NCI-H2227 (cell line): ENCODE measurements at regions not wholly inside any gene's neighbourhood (a gene's known extent, or its start where the extent isn't known, plus 50 kb on each side); places are given as distances from the start of the nearest gene placed in this dataset.

Experiments used
- DNase-seq: peaks from one replicate; lab custom pipeline; 2025; ENCODE audit not compliant: unreplicated experiment; lab: John Stamatoyannopoulos, UW

- DNase-seq: no peak
Measured at GRCh38 chr12:85669911-85670310, 166.3 kb downstream of the RASSF9 start.

- DNase-seq: no peak
Measured at GRCh38 chr12:85672436-85672835, 163.8 kb downstream of the RASSF9 start.

GRCh38 chr12:85673921-85674420, 162.2 kb downstream of the RASSF9 start:
- DNase-seq: no peak

DNA sequence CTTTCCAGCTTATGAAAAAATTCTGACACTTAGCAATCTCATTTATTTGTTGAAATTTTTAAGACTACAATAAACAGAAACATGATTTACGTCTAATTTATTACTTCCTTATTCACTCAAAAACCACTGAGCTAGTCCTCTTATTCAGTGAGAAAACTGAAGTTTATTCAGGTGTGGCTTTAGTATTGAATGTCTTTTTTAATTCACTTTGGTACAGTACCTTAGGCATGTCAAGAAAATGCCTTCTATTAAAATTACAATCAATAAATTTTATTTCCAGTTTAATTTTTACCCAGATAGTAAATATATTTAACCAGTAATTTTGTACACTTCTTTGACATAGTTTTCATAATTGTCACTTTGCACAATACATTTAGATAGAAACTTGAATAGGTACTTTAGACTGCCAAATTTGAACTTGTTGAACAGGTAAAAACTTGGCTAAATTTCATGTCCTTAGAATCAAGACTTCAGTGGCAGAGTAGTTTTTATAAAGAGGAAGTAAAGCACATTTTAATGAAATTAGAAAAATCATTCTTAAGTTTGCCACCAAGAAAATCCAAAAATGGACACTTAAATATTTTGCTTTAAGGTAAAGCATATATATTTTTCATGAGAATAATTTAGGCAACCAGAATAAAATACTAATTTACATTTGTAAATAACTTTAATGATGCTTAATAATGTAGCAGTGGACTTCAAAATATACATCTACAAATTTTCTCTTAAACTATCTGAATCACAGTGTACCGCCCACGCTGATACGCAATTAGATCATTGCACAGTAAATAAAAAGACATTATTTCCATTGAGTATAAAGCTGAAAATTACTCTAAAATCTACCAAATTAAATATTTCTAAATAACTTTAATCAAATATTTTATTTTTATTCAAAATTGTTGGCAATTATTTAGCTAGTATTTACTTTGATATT, 159.1 kb downstream of the RASSF9 start:
- DNase-seq: no peak

- DNase-seq: no peak
Measured at GRCh38 chr12:85679296-85679695, 156.9 kb downstream of the RASSF9 start.

GRCh38 chr12:85680881-85681280, 155.3 kb downstream of the RASSF9 start:
- DNase-seq: no peak

DNA sequence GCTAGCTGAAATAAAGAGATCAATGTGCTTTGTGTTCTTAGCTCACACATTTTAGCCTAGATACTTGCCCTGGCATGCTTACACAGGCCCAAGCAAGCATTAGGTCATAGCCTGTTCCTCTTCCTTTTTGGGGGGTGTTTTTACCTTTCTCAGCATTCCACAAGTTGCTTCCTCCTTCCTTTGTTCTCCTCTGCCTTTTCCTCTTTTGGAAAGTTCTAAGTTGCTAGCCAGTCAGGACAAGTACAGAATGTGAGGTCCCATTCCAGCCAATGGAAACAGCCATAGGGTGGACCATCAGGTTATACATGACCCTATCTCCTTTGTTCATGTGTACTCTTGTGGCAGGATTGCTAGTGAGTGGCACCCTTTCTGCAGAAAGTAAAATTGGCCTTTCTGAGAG, 154.9 kb downstream of the RASSF9 start:
- DNase-seq: no peak

DNA sequence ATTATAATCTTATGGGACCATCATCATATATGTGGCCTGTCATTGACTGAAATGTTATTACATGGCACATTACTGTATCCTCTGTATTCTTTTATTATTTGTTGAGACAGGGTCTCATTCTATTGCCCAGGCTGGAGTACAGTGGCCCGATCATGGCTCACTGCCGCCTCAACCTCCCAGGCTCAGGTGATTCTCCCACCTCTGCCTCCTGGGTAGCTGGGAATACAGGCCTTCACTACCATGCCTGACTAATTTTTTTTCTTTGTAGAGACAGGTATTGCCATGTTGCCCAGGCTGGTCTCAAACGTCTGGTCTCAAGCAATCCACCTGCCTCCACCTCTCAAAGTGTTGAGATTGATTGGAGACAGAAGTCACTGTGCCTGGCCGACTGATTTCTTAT, 153.2 kb downstream of the RASSF9 start:
- no peak for DNase-seq

GRCh38 chr12:85688837-85689236, 147.4 kb downstream of the RASSF9 start:
- DNase-seq: no peak

DNA sequence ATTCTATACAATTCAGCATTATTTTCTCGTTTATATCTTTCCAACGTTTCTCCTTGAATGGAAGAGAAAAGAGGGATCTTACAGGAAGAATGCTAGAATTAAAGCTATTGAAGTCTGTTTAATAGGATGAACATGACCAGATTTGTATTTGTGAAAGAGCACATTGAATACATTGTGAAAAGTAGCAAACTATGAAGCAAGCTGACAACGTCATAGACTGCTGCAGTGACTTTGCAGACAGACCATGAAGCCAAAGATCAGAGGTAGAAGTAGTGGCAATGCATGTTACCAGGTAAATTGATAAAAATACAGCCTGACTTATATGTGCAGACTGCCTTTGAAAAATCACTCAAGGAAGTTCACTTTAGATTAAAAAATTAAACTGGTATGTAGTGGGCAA, 146.1 kb downstream of the RASSF9 start:
- no peak for DNase-seq

GRCh38 chr12:85693093-85693665, 143.0 kb downstream of the RASSF9 start:
- no peak for DNase-seq

DNA sequence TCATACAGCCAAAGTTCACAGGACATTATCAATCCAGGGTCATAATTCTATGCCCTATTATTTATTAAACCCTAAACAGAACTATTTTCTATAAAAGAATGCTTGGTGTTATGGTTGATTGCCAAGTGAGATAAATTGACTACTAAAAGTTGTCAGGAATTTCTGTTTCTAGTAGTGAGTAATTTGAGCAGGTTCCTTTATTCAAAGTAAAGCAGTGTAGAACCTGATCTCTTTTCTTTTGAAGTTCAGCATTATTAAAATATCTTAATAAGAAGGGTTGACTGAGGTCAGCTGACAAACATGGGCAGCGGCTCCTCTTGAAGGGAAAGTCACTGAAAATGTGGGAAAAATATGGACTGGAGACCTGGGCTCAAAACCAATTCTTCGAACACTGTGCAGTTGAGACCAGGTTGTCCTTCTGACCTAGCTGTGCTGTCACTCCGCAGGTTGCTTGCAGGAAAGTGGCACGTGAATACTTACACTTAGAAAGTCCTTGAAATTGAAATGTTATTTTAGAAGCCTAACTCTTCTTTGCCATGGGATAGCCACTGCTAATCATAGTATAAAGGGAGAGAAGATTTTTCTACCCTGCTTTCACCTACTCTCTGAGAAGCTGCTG, 141.0 kb downstream of the RASSF9 start:
- DNase-seq: no peak

DNA sequence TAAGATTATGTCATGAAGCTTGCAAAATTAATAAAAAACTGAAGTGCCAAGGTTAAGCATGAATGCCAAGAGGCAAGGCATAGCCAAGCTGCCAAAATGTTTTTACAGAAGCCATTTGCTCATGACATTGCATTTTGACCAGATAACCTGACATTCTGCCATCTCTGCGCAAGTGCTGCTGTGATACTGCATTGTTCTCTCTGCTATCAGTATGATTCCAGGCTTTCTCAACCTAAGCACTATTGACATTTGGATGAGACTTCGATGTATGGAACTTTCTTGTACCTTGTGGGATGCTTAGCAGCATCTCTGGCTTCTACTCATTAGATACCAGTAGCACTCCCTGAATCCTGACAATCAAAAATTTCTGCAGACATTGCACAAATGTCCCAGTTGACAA, 139.2 kb downstream of the RASSF9 start:
- no peak for DNase-seq

- DNase-seq: no peak
Measured at GRCh38 chr12:85698937-85699336, 137.3 kb downstream of the RASSF9 start.

GRCh38 chr12:85708775-85709174, 127.4 kb downstream of the RASSF9 start:
- DNase-seq: no peak

- DNase-seq: no peak
Measured at GRCh38 chr12:85711735-85712390, 124.3 kb downstream of the RASSF9 start.

GRCh38 chr12:85713373-85713772, 122.8 kb downstream of the RASSF9 start:
- no peak for DNase-seq

DNA sequence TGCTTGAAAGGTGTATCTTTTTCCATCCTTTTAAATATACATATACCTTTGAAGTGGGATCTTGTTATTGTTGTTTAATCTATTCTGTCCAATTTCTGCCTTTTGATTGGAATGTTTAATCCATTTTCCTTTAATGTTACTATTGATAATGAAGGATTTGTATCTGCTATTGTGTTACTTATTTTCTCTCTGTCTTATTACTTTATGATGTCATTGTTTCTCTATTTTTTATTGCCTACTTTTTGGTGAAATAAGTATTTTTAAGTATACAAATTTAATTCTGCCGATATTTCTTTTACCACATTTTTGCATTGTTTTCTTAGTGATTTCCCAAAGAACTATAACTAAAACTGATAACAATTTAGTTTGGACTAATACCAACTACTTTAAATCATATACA, 121.8 kb downstream of the RASSF9 start:
- DNase-seq: no peak

DNA sequence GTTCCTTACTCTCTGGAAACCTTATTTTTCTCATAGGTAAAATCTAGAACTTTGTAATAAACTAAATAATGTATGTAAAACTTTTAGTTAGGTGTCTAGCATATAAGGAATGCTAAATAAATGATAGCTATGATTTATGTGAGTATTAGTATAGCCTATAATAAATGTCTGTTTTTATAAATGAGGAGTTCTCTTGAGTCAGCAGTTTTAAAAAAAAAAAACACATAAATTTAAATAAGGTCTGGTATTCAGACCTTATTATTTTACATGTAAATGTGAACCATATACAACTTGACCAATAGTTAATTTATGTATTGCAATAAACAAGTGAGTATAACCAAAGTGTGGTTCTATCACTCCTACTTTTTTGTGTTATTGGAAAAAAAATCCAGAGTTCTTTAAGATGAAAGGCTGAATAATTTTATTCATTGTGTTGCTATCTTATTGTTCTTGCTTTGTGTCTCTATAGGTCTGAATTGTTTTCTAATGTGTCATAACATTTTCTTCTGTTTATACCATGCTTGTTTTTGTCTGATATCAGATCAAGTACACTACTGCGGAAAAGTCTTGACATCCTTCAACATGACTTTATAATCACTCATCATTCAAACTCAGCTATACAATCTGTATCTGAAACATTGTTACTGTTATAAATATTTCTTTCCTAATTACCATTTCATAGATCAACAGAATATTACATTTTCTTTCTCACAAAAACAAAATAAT, 115.7 kb downstream of the RASSF9 start:
- DNase-seq: no peak

- DNase-seq: no peak
Measured at GRCh38 chr12:85725991-85726390, 110.2 kb downstream of the RASSF9 start.
